ENCODE measurements at regions not wholly inside any gene's neighbourhood (a gene's known extent, or its start where the extent isn't known, plus 50 kb on each side); places are given as distances from the start of the nearest gene placed in this dataset.

DNA sequence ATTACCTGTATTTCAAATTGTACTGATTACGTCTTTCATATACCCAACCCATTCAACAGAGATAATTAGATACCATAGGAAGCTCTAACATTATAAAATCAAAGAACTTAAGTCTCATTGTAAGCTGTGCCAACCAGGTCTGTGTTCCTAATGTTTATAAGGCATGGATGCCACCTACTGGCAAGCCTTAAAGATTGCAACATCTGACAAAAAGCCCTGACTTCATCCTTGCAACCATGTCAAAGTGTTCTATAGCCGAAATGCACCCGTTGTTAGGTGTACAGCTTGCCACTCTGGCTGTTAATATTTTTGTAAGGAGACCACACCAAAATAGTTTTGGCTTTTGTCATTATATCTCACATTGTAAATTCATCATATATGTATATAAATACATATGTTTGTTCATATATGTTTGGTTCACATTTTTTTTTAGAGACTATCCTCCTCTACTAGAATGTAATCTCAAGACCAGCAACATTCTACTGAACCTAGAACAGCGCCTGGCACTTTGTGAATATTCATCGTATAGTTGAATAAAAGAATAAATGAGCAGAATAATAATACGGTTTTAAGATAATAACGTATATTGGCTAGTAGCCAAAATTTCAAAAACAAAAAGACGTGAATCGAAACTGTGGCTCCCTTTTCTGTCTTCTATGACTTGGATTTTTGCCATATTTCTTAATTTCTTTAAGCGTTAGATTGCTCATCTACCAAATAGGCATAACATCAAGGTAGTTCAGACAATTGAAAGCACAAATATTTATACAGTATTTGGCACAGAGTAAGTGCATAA is 258.1 kb downstream of the TBL1XR1 start:
- no peak for DNase-seq
- H3K27me3 ChIP-seq: no peaks in the 10 kb centered on the region
- H3K27ac ChIP-seq: no peak overlapping the region
- H3K4me3 ChIP-seq: no peak overlapping the region
- TF ChIP-seq, protein P1, sequence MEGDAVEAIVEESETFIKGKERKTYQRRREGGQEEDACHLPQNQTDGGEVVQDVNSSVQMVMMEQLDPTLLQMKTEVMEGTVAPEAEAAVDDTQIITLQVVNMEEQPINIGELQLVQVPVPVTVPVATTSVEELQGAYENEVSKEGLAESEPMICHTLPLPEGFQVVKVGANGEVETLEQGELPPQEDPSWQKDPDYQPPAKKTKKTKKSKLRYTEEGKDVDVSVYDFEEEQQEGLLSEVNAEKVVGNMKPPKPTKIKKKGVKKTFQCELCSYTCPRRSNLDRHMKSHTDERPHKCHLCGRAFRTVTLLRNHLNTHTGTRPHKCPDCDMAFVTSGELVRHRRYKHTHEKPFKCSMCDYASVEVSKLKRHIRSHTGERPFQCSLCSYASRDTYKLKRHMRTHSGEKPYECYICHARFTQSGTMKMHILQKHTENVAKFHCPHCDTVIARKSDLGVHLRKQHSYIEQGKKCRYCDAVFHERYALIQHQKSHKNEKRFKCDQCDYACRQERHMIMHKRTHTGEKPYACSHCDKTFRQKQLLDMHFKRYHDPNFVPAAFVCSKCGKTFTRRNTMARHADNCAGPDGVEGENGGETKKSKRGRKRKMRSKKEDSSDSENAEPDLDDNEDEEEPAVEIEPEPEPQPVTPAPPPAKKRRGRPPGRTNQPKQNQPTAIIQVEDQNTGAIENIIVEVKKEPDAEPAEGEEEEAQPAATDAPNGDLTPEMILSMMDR (IDR thresholded peaks at IDR 0.05): peak; percentile 66 to 73
- H3K9me3 ChIP-seq: no peaks in the 10 kb centered on the region
- H3K4me1 ChIP-seq: no peaks in the 10 kb centered on the region
- H3K36me3 ChIP-seq: no peaks in the 10 kb centered on the region
- intact Hi-C loops (cut with DNase I; ENCODE audit: low total_unique reads): no loop called here

DNA sequence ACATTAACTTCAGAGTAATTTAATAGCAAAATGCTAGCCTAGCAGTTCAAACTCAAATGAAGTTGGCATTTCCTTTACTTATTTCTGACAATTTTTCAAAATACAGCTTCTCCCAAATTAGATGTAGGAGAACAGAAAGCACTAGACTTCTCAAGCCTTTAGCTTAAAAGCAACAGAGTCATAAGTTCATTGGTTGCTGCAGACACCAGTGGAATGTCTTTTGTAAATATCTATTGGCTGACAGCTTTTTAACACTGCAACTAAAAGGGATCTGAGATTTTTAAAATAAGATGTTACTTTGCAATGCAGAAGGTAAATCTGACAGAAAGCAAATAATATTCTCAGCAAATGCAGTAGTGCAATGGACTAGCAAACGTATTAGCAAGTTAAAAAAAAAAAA is 259.3 kb downstream of the TBL1XR1 start:
- H3K27ac ChIP-seq: no peak overlapping the region
- no peaks in the 10 kb centered on the region for H3K27me3 ChIP-seq
- H3K4me3 ChIP-seq: no peak overlapping the region
- no peaks in the 10 kb centered on the region for H3K9me3 ChIP-seq
- no peak for DNase-seq
- TF ChIP-seq, protein P1 (IDR thresholded peaks at IDR 0.05): no peak
- H3K36me3 ChIP-seq: no peaks in the 10 kb centered on the region
- peaks cover 0 to 4% (median 0%) of the 10 kb centered on the region in 4 donors for H3K4me1 ChIP-seq
- intact Hi-C loops (cut with DNase I; ENCODE audit: low total_unique reads): no loop called here

DNA sequence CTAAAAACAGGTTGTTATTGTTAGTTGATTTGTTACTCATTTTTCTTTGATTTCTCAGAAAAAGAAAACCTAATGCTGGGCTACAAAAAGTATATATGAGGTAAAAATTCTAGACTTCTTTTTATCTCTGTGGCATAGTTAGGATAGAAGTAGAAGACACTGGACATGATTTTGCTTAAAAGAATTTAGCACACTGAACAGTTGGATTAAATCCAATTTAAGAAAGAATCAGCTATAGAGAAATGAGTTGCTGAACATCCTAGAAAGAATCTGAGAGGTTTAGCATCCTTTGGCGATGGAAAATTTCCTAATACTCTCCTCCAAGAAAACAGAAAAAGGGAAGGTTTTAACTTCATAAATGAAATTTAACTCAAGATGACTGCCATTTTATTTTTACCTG is 259.7 kb downstream of the TBL1XR1 start:
- no peak for DNase-seq
- Histone ChIP-seq H3K4me1 (peaks cover 0 to 9% (median under 1%) of the 10 kb centered on the region in 4 donors), H3K4me3 (no peak overlapping the region), H3K27me3 (no peaks in the 10 kb centered on the region), H3K9me3 (no peaks in the 10 kb centered on the region), H3K27ac (no peak overlapping the region), H3K36me3 (no peaks in the 10 kb centered on the region)
- TF ChIP-seq, protein P1 (IDR thresholded peaks at IDR 0.05): no peak
- intact Hi-C loops (cut with DNase I; ENCODE audit: low total_unique reads): no loop called here

DNA sequence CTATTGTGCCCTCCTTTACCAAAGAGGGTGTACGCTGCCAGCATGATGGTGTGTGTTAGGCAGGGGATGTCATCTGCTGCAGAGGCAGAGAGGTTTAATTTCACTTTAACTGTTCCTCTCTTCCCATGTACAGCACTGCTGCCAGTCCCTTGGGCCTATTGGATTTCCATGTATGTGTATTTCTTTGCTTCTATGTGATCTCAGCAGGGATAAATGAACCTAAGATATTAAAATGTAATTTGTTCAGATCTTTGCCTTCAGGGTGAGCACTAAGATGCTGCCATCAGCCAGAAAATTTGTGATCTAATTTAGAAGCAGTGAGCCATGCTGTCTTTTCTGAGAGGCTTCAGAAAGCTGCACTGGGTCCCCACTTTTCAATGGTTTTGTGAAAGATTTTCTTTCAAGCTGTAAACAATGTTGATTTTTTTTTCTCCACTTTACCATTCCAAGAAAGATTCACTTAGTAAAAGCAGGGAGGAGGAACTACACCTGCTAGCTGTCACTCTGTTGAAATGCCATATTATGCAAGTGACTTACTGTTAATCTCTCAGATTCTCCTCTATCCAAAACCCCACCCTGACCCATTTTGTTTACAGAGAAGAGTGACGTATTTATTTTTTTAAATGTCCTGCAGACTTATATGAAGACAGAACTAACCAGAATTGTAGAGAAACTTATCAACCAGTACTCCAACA is 261.9 kb downstream of the TBL1XR1 start:
- Histone ChIP-seq H3K27me3 (no peaks in the 10 kb centered on the region), H3K36me3 (no peaks in the 10 kb centered on the region), H3K4me1 (peaks cover 0 to 26% (median 4%) of the 10 kb centered on the region in 4 donors), H3K9me3 (no peaks in the 10 kb centered on the region), H3K27ac (no peak overlapping the region), H3K4me3 (no peak overlapping the region)
- DNase-seq: no peak
- TF ChIP-seq, protein P1 (IDR thresholded peaks at IDR 0.05): no peak
- intact Hi-C loops (cut with DNase I; ENCODE audit: low total_unique reads): no loop called here

DNA sequence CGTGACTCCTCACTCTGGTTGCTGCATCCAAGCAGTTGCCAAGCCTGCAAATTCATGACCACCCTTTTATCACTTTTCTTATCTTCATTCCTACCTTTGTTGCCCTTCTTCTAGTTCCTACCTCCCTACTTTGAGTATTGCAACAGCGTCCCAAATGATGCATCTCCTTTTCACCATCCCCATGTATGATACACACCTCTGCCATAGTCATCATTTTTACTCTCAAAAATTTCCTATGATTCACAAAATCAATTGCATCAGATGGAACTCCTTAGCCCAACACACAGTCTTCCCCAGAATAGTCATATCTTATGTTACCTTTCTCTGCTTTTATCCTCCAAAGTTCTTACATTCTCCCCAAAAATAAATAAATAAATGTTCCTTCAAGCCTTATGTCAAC is 262.6 kb downstream of the TBL1XR1 start:
- no peak overlapping the region for H3K4me3 ChIP-seq
- TF ChIP-seq, protein P1 (IDR thresholded peaks at IDR 0.05): no peak
- H3K36me3 ChIP-seq: no peaks in the 10 kb centered on the region
- H3K9me3 ChIP-seq: no peaks in the 10 kb centered on the region
- peaks cover 0 to 26% (median 4%) of the 10 kb centered on the region in 4 donors for H3K4me1 ChIP-seq
- H3K27me3 ChIP-seq: no peaks in the 10 kb centered on the region
- DNase-seq: no peak
- intact Hi-C loops (cut with DNase I; ENCODE audit: low total_unique reads): no loop called here
- H3K27ac ChIP-seq: no peak overlapping the region
